H1 (cell line): ENCODE measurements at regions not wholly inside any gene's neighbourhood (a gene's known extent, or its start where the extent isn't known, plus 50 kb on each side); places are given as distances from the start of the nearest gene placed in this dataset.

Experiments used
- CTCF ChIA-PET: fragments of 300-600 bp; sonication (Branson Sonifier 250); formaldehyde crosslinking; loops from one replicate; lab custom pipeline; 2021; ENCODE audit not compliant: partially characterized antibody; lab: Charles Lee
- POLR2A ChIA-PET: fragments of 300-600 bp; sonication (Branson Sonifier 250); formaldehyde crosslinking; loops from one replicate; lab custom pipeline; 2021; ENCODE audit warnings: inconsistent platforms; ENCODE audit not compliant: partially characterized antibody; lab: Charles Lee
- DNase-seq, 2 experiments: peaks; one replicate each; pipeline versions ENCODE4 v3.0.0 to v3.0.0-alpha.2; 2010 to 2022; ENCODE audit warnings: low spot score in 2 of 2, low read depth in 1 of 2, mixed read lengths in 1 of 2
- FAIRE-seq: peaks from 2 replicates; lab custom pipeline; 2011; peaks lifted over from hg19 to GRCh38; lab: Jason Lieb, UNC
- H2AFZ ChIP-seq: 2 replicates; pipeline ENCODE4 v1.8.1; 2012; ENCODE audit warnings: low read length, inconsistent platforms
- H2AK5ac ChIP-seq: 2 replicates; pipeline ENCODE4 v1.6.1; 2013; ENCODE audit warnings: low read depth, low read length
- H2BK120ac ChIP-seq: replicated peaks from 2 replicates; pipeline ENCODE3; 2013; ENCODE audit warnings: low read depth, low read length, inconsistent platforms
- H2BK12ac ChIP-seq: 2 replicates; pipeline ENCODE4 v1.6.1; 2013; ENCODE audit warnings: low read depth, low read length
- H2BK15ac ChIP-seq: 2 replicates; pipeline ENCODE4 v1.6.1; 2013; ENCODE audit warnings: low read length
- H2BK20ac ChIP-seq: 2 replicates; pipeline ENCODE4 v1.6.1; 2013; ENCODE audit warnings: low read length
- H2BK5ac ChIP-seq: 2 replicates; pipeline ENCODE4 v1.6.1; 2013; ENCODE audit warnings: low read depth, low read length
- H3K14ac ChIP-seq: 2 replicates; pipeline ENCODE4 v1.6.1; 2013; ENCODE audit warnings: inconsistent platforms; ENCODE audit not compliant: insufficient read length
- H3K18ac ChIP-seq: 2 replicates; pipeline ENCODE4 v1.6.1; 2013; ENCODE audit warnings: low read length; ENCODE audit errors: extremely low read depth
- H3K23ac ChIP-seq: 2 replicates; pipeline ENCODE4 v1.6.1; 2013; ENCODE audit warnings: inconsistent platforms; ENCODE audit not compliant: insufficient read length
- H3K23me2 ChIP-seq: 2 replicates; pipeline ENCODE4 v1.6.1; 2013; ENCODE audit warnings: low read depth, low read length
- H3K27ac ChIP-seq: 2 replicates; pipeline ENCODE4 v1.6.1; 2011; ENCODE audit warnings: low read depth, low read length, inconsistent platforms
- H3K27me3 ChIP-seq, 4 experiments: replicated peaks in 1 of 4; 1 replicate in 1 of 4; 2 replicates in 3 of 4; pipeline versions ENCODE4 v1.6.1 to v1.8.1; 2011 to 2013; ENCODE audit warnings: low read length in 3 of 4, mild to moderate bottlenecking in 3 of 4, inconsistent platforms in 2 of 4, mixed read lengths in 2 of 4, moderate library complexity in 1 of 4; ENCODE audit not compliant: control insufficient read depth in 3 of 4, insufficient read depth in 3 of 4; ENCODE audit errors: extremely low read depth in 1 of 4
- H3K36me3 ChIP-seq, 4 experiments: 2 replicates each; pipeline versions ENCODE4 v1.6.1 to v1.8.1; 2011 to 2013; ENCODE audit warnings: mild to moderate bottlenecking in 4 of 4, low read length in 3 of 4, moderate library complexity in 2 of 4, control low read depth in 1 of 4, inconsistent platforms in 1 of 4; ENCODE audit not compliant: insufficient read depth in 4 of 4, control insufficient read depth in 2 of 4
- H3K4ac ChIP-seq: replicated peaks from 2 replicates; pipeline ENCODE3; 2013; ENCODE audit warnings: low read length, low read depth, mixed read lengths, inconsistent platforms; ENCODE audit not compliant: insufficient read length
- H3K4me1 ChIP-seq, 4 experiments: replicated peaks in 1 of 4; 1 replicate in 1 of 4; 2 replicates in 3 of 4; pipeline versions ENCODE4 v1.6.1 to v1.8.1; 2011 to 2013; ENCODE audit warnings: low read length in 3 of 4, inconsistent platforms in 2 of 4, mixed read lengths in 1 of 4; ENCODE audit not compliant: insufficient read depth in 4 of 4, control insufficient read depth in 3 of 4
- H3K4me2 ChIP-seq, 2 experiments: 2 replicates each; pipeline versions ENCODE4 v1.6.1 to v1.8.1; 2011 to 2013; ENCODE audit warnings: low read depth in 2 of 2, low read length in 2 of 2, control low read depth in 1 of 2, inconsistent platforms in 1 of 2, mild to moderate bottlenecking in 1 of 2; ENCODE audit not compliant: insufficient read depth in 1 of 2
- H3K4me3 ChIP-seq, 4 experiments: fragments of 200-600, 300-600 bp in 1 of 4; sonication (generic), shearing (Covaris generic), sonication (Bioruptor Twin) in 1 of 4; 2 replicates each; pipeline versions ENCODE4 v1.5.1 to v1.8.1; 2011 to 2016; ENCODE audit warnings: low read length in 4 of 4, low read depth in 3 of 4, control low read depth in 2 of 4, inconsistent platforms in 2 of 4, mild to moderate bottlenecking in 2 of 4, mixed read lengths in 1 of 4, moderate library complexity in 1 of 4; ENCODE audit not compliant: insufficient read depth in 2 of 4; ENCODE audit errors: extremely low read depth in 1 of 4
- H3K56ac ChIP-seq: replicated peaks from 2 replicates; pipeline ENCODE3; 2013; ENCODE audit warnings: low read depth, mild to moderate bottlenecking, mixed read lengths, low read length, inconsistent platforms; ENCODE audit not compliant: insufficient read length
- H3K79me1 ChIP-seq: 2 replicates; pipeline ENCODE4 v1.6.1; 2013; ENCODE audit warnings: low read depth, low read length, control low read depth
- H3K79me2 ChIP-seq, 2 experiments: 2 replicates each; pipeline versions ENCODE4 v1.6.1 to v1.8.1; 2012 to 2013; ENCODE audit warnings: low read length in 2 of 2, mild to moderate bottlenecking in 2 of 2, inconsistent platforms in 1 of 2; ENCODE audit not compliant: insufficient read depth in 2 of 2, control insufficient read depth in 1 of 2
- H3K9ac ChIP-seq, 4 experiments: replicated peaks in 1 of 4; 1 replicate in 1 of 4; 2 replicates in 3 of 4; pipeline versions ENCODE4 v1.6.1 to v1.8.1; 2011 to 2013; ENCODE audit warnings: low read depth in 3 of 4, low read length in 3 of 4, control low read depth in 2 of 4, mild to moderate bottlenecking in 2 of 4, moderate library complexity in 2 of 4, inconsistent platforms in 1 of 4; ENCODE audit errors: extremely low read depth in 1 of 4
- H3K9me3 ChIP-seq, 2 experiments: 2 replicates each; pipeline versions ENCODE4 v1.6.1 to v1.8.1; 2012 to 2013; ENCODE audit warnings: mild to moderate bottlenecking in 2 of 2, moderate library complexity in 2 of 2, control low read depth in 1 of 2, inconsistent platforms in 1 of 2, low read depth in 1 of 2, low read length in 1 of 2, mixed read lengths in 1 of 2; ENCODE audit not compliant: insufficient read depth in 2 of 2
- H4K20me1 ChIP-seq, 2 experiments: replicated peaks in 1 of 2; 2 replicates each; pipeline versions ENCODE3 to v1.8.1; 2011 to 2013; ENCODE audit warnings: inconsistent platforms in 2 of 2, low read length in 2 of 2, mild to moderate bottlenecking in 1 of 2; ENCODE audit not compliant: insufficient read depth in 2 of 2, control insufficient read depth in 1 of 2
- H4K5ac ChIP-seq: 2 replicates; pipeline ENCODE4 v1.6.1; 2013; ENCODE audit warnings: low read length, low read depth, mixed read lengths, inconsistent platforms; ENCODE audit not compliant: insufficient read length
- H4K8ac ChIP-seq: 2 replicates; pipeline ENCODE4 v1.8.0; 2013; ENCODE audit warnings: mild to moderate bottlenecking, moderate library complexity, low read length, inconsistent platforms; ENCODE audit not compliant: insufficient read depth; ENCODE audit errors: extremely low read depth
- H4K91ac ChIP-seq: replicated peaks from 2 replicates; pipeline ENCODE3; 2013; ENCODE audit warnings: low read length, mixed read lengths, inconsistent platforms; ENCODE audit not compliant: insufficient read length
- CHD1 ChIP-seq: IDR thresholded peaks from 2 replicates; pipeline ENCODE4 v1.6.1; 2012; ENCODE audit warnings: low read depth, low read length, improper control_type of control experiment
- FOSL1 ChIP-seq: IDR thresholded peaks from 2 replicates; pipeline ENCODE4 v1.6.1; 2011; ENCODE audit warnings: mild to moderate bottlenecking, low read depth, low read length, moderate library complexity; ENCODE audit not compliant: insufficient read depth
- HDAC2 ChIP-seq, 2 experiments: fragments of 300-600 bp in 1 of 2; sonication (generic) in 1 of 2; IDR thresholded peaks; 2 replicates each; pipeline ENCODE4 v1.6.1; 2011 to 2012; ENCODE audit warnings: low read depth in 2 of 2, low read length in 2 of 2, mild to moderate bottlenecking in 2 of 2, moderate library complexity in 2 of 2, borderline replicate concordance in 1 of 2, inconsistent platforms in 1 of 2
- MAFK ChIP-seq: IDR thresholded peaks from 2 replicates; pipeline ENCODE4 v1.6.1; 2012; ENCODE audit warnings: low read depth, mild to moderate bottlenecking, improper control_type of control experiment, low read length
- SIRT6 ChIP-seq: IDR thresholded peaks from one replicate; pipeline ENCODE4 v1.7.1; 2012; ENCODE audit warnings: low read length, inconsistent platforms
- SP2 ChIP-seq: IDR thresholded peaks from 2 replicates; pipeline ENCODE4 v1.6.1; 2012; ENCODE audit warnings: mild to moderate bottlenecking, low read length, inconsistent platforms
- YY1 ChIP-seq: IDR thresholded peaks from 2 replicates; pipeline ENCODE4 v1.6.1; 2011; ENCODE audit warnings: low read depth, mild to moderate bottlenecking, low read length
- WGBS, 2 experiments: shearing (Covaris generic) in 1 of 2; methylation state at CpG; one replicate each; pipeline versions ENCODE4 v1.1.6 to v1.1.7; 2013 to 2015; ENCODE audit warnings: low lambda C conversion rate in 2 of 2, mixed read lengths in 2 of 2, inconsistent platforms in 1 of 2, low coverage in 1 of 2, missing lambda C conversion rate in 1 of 2; ENCODE audit not compliant: insufficient replicate concordance in 2 of 2, insufficient coverage in 1 of 2, insufficient read length in 1 of 2; ENCODE audit errors: extremely low coverage in 1 of 2, missing lambda C conversion rate in 1 of 2; 5-methylcytosine and 5-hydroxymethylcytosine counted together

DNA sequence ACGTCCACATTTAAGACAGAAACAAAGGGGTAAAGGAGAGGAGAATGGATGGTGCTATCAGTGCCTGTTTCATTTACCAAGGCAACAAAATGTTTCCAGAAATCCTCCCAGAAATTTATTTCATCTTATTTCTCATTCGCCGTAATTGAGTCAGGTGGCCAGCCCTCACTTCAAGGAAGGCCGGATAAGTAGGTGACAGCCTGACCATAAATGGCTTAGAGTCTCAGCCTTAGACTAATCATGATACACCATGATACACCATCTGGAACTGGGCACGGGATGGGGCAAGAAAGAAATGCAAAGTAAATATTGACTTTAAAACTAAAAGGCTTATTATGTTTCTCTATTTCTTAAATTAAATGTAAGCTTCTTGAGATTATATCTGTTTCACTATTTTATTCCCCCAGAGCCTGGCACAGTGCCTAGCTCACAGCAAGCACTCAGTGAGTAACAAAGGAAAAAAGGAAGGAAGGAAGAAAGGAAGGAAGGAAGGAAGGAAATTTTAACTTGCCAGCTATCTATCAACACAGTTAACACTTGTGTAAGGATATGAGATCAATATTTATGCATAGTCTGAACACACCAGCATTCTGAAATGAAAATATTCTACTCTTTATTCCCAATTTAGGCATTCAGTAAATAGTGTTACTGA lies 106.1 kb upstream of the FSCB start:
- Histone ChIP-seq H2BK15ac (no peak overlapping the region), H3K4me1 (no peaks in the 10 kb centered on the region), H2BK12ac (no peak overlapping the region), H3K27me3 (no peaks in the 10 kb centered on the region), H3K9me3 (no peaks in the 10 kb centered on the region), H2AFZ (no peak overlapping the region), H4K20me1 (no peaks in the 10 kb centered on the region), H3K9ac (no peak overlapping the region), H3K36me3 (no peaks in the 10 kb centered on the region), H3K18ac (no peak overlapping the region), H3K27ac (no peak overlapping the region), H4K91ac (no peak overlapping the region), H3K4me2 (no peak overlapping the region), H2BK20ac (no peak overlapping the region), H3K23me2 (no peaks in the 10 kb centered on the region), H2AK5ac (no peak overlapping the region), H3K23ac (no peak overlapping the region), H2BK120ac (no peak overlapping the region), H3K56ac (no peak overlapping the region), H3K4ac (no peak overlapping the region), H4K8ac (no peak overlapping the region), H3K79me1 (no peaks in the 10 kb centered on the region), H4K5ac (no peak overlapping the region), H3K14ac (no peak overlapping the region), H3K79me2 (no peaks in the 10 kb centered on the region), H3K4me3 (no peak overlapping the region), H2BK5ac (no peak overlapping the region)
- ChIA-PET POLR2A (no interaction called here), CTCF (no interaction called here)
- no peak for DNase-seq
- TF ChIP-seq HDAC2 (IDR thresholded peaks at IDR 0.05; ENCODE audit: borderline replicate concordance in 1 of 2, low read depth in 2 of 2, low read length in 2 of 2) = no peak
- TF ChIP-seq MAFK = no peak
- no peak for TF ChIP-seq SP2
- TF ChIP-seq FOSL1 = no peak
- no peak for TF ChIP-seq YY1
- no peak for TF ChIP-seq SIRT6
- TF ChIP-seq CHD1 = no peak
- WGBS, 2 experiments = 89% methylated on average over 5 of the region's 5 CpGs; no CpG with 5 or more reads in 1 of the 2 experiments
- FAIRE-seq = no peak
